PC-9 (cell line): ENCODE measurements at regions not wholly inside any gene's neighbourhood (a gene's known extent, or its start where the extent isn't known, plus 50 kb on each side); places are given as distances from the start of the nearest gene placed in this dataset.

Experiments
- BruUV-seq: library from RNA; stranded (reverse); fragments of 400-500 nt; replicated peaks from 2 replicates; lab custom pipeline; 2021; lab: Mats Ljungman, UMichigan
- CTCF ChIA-PET: fragments of 300-600 bp; sonication (Branson Sonifier 250); formaldehyde crosslinking; loops from one replicate; lab custom pipeline; 2022; ENCODE audit warnings: antibody characterized with exemption; lab: Charles Lee
- POLR2A ChIA-PET: fragments of 300-600 bp; sonication (Branson Sonifier 250); formaldehyde crosslinking; loops from one replicate; lab custom pipeline; 2022; ENCODE audit warnings: antibody characterized with exemption; ENCODE audit not compliant: unreplicated experiment; lab: Charles Lee
- DNase-seq, 2 experiments: peaks; one replicate each; pipeline versions ENCODE4 v3.0.0 to v3.0.0-alpha.2; 2015 to 2022; ENCODE audit warnings: mixed read lengths in 1 of 2
- H2AFZ ChIP-seq: fragments of 200-600 bp; sonication (generic); 2 replicates; pipeline ENCODE4 v1.8.1; 2017; ENCODE audit warnings: antibody characterized with exemption
- H3F3A ChIP-seq: fragments of 200-600 bp; sonication (generic); 2 replicates; pipeline ENCODE4 v1.8.1; 2017; ENCODE audit warnings: antibody characterized with exemption, mild to moderate bottlenecking, low read depth; ENCODE audit not compliant: insufficient read depth
- H3K27ac ChIP-seq: fragments of 200-600 bp; sonication (generic); 2 replicates; pipeline ENCODE4 v1.6.1; 2016; ENCODE audit warnings: mixed run types
- H3K27me3 ChIP-seq: fragments of 200-600 bp; sonication (generic); 2 replicates; pipeline ENCODE4 v1.6.1; 2016; ENCODE audit warnings: low read depth, mixed run types; ENCODE audit not compliant: insufficient read depth
- H3K36me3 ChIP-seq: fragments of 200-600 bp; sonication (generic); 2 replicates; pipeline ENCODE4 v1.6.1; 2016; ENCODE audit warnings: low read depth, mixed run types
- H3K4me1 ChIP-seq: fragments of 200-600 bp; sonication (generic); replicated peaks from 2 replicates; pipeline ENCODE4 v1.6.1; 2016; ENCODE audit warnings: mixed run types; ENCODE audit not compliant: insufficient read depth
- H3K4me2 ChIP-seq: fragments of 200-600 bp; sonication (generic); 2 replicates; pipeline ENCODE4 v1.6.1; 2017; ENCODE audit warnings: mixed run types
- H3K4me3 ChIP-seq: fragments of 200-600 bp; sonication (generic); 2 replicates; pipeline ENCODE4 v1.6.1; 2016; ENCODE audit warnings: mixed run types
- H3K79me2 ChIP-seq: fragments of 200-600 bp; sonication (generic); 2 replicates; pipeline ENCODE4 v1.6.1; 2017; ENCODE audit warnings: low read depth, mixed run types
- H3K9me2 ChIP-seq: fragments of 200-600 bp; sonication (generic); 2 replicates; pipeline ENCODE4 v1.8.1; 2017; ENCODE audit warnings: mild to moderate bottlenecking; ENCODE audit not compliant: insufficient read depth
- H3K9me3 ChIP-seq: fragments of 200-600 bp; sonication (generic); 2 replicates; pipeline ENCODE4 v1.8.1; 2016; ENCODE audit warnings: low read depth; ENCODE audit not compliant: insufficient read depth
- H4K20me1 ChIP-seq: fragments of 200-600 bp; sonication (generic); 2 replicates; pipeline ENCODE4 v1.8.1; 2017; ENCODE audit not compliant: insufficient read depth
- CTCF ChIP-seq: fragments of 200-600 bp; sonication (generic); conservative IDR thresholded peaks from 2 replicates; pipeline ENCODE4 v1.6.1; 2017; ENCODE audit warnings: mixed run types, antibody characterized with exemption, mild to moderate bottlenecking, moderate library complexity
- EZH2 ChIP-seq: fragments of 200-600 bp; sonication (generic); IDR thresholded peaks from 2 replicates; pipeline ENCODE4 v1.8.0; 2017; ENCODE audit warnings: antibody characterized with exemption, low read depth
- intact Hi-C: fragments of 100-400 bp; cut with micrococcal nuclease; formaldehyde crosslinking; loops from one replicate; pipeline ENCODE4 v1.10.0; 2022; ENCODE audit not compliant: unreplicated experiment

GRCh38 chr22:47858773-47859306 lies 1096.4 kb downstream of the TBC1D22A start:
- TF ChIP-seq CTCF, result no peak
- Histone ChIP-seq H3K9me2 (no peaks in the 10 kb centered on the region), H3K27ac (no peak overlapping the region), H3K36me3 (no peaks in the 10 kb centered on the region), H3K9me3 (no peaks in the 10 kb centered on the region), H2AFZ (no peak overlapping the region), H4K20me1 (no peaks in the 10 kb centered on the region), H3K4me3 (no peak overlapping the region), H3K4me2 (no peak overlapping the region), H3K27me3 (no peaks in the 10 kb centered on the region), H3F3A (no peaks in the 10 kb centered on the region), H3K4me1 (no peaks in the 10 kb centered on the region), H3K79me2 (no peaks in the 10 kb centered on the region)
- no peak for DNase-seq
- intact Hi-C loops, result no loop called here
- ChIA-PET POLR2A (no interaction called here), CTCF (no interaction called here)
- no TSS peak for BruUV-seq

- H3K4me1 ChIP-seq, result no peaks in the 10 kb centered on the region
- CTCF ChIA-PET, result no interaction called here
- DNase-seq, result no peak
- no peaks in the 10 kb centered on the region for H3K36me3 ChIP-seq
- no TSS peak for BruUV-seq
- H2AFZ ChIP-seq, result no peak overlapping the region
- TF ChIP-seq EZH2 (no peak), CTCF (no peak)
- no peak overlapping the region for H3K4me3 ChIP-seq
- no peaks in the 10 kb centered on the region for H3F3A ChIP-seq
- H3K27me3 ChIP-seq, result no peaks in the 10 kb centered on the region
- no peak overlapping the region for H3K4me2 ChIP-seq
- no peaks in the 10 kb centered on the region for H4K20me1 ChIP-seq
- intact Hi-C loops, result no loop called here
- H3K27ac ChIP-seq, result no peak overlapping the region
- H3K79me2 ChIP-seq, result no peaks in the 10 kb centered on the region
- POLR2A ChIA-PET, result no interaction called here
- H3K9me3 ChIP-seq, result no peaks in the 10 kb centered on the region
- no peaks in the 10 kb centered on the region for H3K9me2 ChIP-seq
Observed at GRCh38 chr22:47854680-47855079, 1092.2 kb downstream of the TBC1D22A start.

GRCh38 chr22:47854251-47854650 lies 1091.8 kb downstream of the TBC1D22A start:
- CTCF ChIA-PET, result no interaction called here
- no peaks in the 10 kb centered on the region for H3K36me3 ChIP-seq
- H3F3A ChIP-seq, result no peaks in the 10 kb centered on the region
- no peaks in the 10 kb centered on the region for H3K9me2 ChIP-seq
- no TSS peak for BruUV-seq
- no peak for DNase-seq
- no peaks in the 10 kb centered on the region for H3K79me2 ChIP-seq
- no peaks in the 10 kb centered on the region for H3K4me1 ChIP-seq
- H3K27me3 ChIP-seq, result no peaks in the 10 kb centered on the region
- POLR2A ChIA-PET, result no interaction called here
- H3K4me2 ChIP-seq, result no peak overlapping the region
- H3K9me3 ChIP-seq, result no peaks in the 10 kb centered on the region
- no peak overlapping the region for H3K27ac ChIP-seq
- intact Hi-C loops, result no loop called here
- no peak for TF ChIP-seq CTCF
- no peak for TF ChIP-seq EZH2
- no peak overlapping the region for H2AFZ ChIP-seq
- H4K20me1 ChIP-seq, result no peaks in the 10 kb centered on the region
- no peak overlapping the region for H3K4me3 ChIP-seq
